ENCODE measurements at regions not wholly inside any gene's neighbourhood (a gene's known extent, or its start where the extent isn't known, plus 50 kb on each side); places are given as distances from the start of the nearest gene placed in this dataset.

DNA sequence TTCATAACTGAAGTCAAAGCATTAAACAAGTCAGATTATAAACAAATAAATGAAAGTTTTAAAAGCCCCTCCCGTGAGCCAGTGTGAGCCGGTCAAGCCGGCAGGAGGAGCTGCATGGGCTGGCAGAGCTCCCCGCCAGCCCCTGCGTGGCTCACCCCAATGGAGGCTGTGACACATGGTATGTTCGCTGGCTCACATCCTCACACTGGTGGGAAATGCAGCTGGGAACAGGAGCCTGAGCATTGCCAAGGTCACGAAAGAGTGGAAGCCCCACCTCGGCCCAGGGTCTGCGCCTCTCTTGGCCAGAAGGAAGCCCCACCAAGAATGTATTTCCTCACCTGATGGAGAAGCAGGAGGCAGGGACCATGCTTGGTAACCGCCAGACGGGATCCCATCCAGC, 261.7 kb upstream of the TCERG1L start:
- TF ChIP-seq, protein P1, sequence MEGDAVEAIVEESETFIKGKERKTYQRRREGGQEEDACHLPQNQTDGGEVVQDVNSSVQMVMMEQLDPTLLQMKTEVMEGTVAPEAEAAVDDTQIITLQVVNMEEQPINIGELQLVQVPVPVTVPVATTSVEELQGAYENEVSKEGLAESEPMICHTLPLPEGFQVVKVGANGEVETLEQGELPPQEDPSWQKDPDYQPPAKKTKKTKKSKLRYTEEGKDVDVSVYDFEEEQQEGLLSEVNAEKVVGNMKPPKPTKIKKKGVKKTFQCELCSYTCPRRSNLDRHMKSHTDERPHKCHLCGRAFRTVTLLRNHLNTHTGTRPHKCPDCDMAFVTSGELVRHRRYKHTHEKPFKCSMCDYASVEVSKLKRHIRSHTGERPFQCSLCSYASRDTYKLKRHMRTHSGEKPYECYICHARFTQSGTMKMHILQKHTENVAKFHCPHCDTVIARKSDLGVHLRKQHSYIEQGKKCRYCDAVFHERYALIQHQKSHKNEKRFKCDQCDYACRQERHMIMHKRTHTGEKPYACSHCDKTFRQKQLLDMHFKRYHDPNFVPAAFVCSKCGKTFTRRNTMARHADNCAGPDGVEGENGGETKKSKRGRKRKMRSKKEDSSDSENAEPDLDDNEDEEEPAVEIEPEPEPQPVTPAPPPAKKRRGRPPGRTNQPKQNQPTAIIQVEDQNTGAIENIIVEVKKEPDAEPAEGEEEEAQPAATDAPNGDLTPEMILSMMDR (IDR thresholded peaks at IDR 0.05), result no peak
- no peak for TF ChIP-seq EP300 (IDR thresholded peaks at IDR 0.05)
